GM12878 (cell line): ENCODE measurements at regions not wholly inside any gene's neighbourhood (a gene's known extent, or its start where the extent isn't known, plus 50 kb on each side); places are given as distances from the start of the nearest gene placed in this dataset.

Experiments used
- CREB1 ChIP-seq: IDR thresholded peaks from 2 replicates; pipeline ENCODE4 v1.6.1; 2012; ENCODE audit warnings: low read depth, mild to moderate bottlenecking, inconsistent platforms
- TF ChIP-seq, protein P1 (sequence below), 3 experiments: IDR thresholded peaks in 2 of 3; conservative IDR thresholded peaks in 1 of 3; 2 replicates each; pipeline ENCODE4 v1.5.1; 2011; ENCODE audit warnings: low read depth in 3 of 3, low read length in 3 of 3, mild to moderate bottlenecking in 3 of 3, control low read depth in 2 of 3, moderate library complexity in 2 of 3, inconsistent platforms in 1 of 3, mixed read lengths in 1 of 3; ENCODE audit not compliant: control insufficient read depth in 2 of 3, insufficient read depth in 1 of 3; ENCODE audit errors: extremely low read depth in 1 of 3

DNA sequence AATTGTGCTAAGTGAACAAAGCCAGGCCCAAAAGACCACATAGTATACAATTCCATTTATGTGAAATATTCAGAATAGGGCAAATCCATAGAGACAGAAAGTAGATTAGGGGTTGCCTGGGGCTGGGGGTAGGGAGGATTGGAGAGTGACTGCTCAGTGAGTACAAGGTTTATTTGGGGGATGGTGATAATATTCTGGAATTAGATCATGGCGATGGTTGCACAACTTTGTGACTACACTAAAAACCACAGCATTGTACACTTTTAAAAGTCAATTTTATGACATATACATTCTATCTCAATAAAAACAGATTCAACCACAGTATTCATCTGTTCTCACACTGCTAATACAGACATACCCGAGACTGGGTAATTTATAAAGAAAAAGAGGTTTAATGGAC is 68.7 kb upstream of the MAP1LC3B2 start:
- TF ChIP-seq, protein P1, sequence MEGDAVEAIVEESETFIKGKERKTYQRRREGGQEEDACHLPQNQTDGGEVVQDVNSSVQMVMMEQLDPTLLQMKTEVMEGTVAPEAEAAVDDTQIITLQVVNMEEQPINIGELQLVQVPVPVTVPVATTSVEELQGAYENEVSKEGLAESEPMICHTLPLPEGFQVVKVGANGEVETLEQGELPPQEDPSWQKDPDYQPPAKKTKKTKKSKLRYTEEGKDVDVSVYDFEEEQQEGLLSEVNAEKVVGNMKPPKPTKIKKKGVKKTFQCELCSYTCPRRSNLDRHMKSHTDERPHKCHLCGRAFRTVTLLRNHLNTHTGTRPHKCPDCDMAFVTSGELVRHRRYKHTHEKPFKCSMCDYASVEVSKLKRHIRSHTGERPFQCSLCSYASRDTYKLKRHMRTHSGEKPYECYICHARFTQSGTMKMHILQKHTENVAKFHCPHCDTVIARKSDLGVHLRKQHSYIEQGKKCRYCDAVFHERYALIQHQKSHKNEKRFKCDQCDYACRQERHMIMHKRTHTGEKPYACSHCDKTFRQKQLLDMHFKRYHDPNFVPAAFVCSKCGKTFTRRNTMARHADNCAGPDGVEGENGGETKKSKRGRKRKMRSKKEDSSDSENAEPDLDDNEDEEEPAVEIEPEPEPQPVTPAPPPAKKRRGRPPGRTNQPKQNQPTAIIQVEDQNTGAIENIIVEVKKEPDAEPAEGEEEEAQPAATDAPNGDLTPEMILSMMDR (IDR thresholded peaks at IDR 0.05 in 2 of 3, conservative IDR thresholded peaks at IDR 0.05 in 1 of 3; ENCODE audit: control insufficient read depth in 2 of 3, extremely low read depth in 1 of 3, insufficient read depth in 1 of 3, low read depth in 3 of 3, low read length in 3 of 3) = no peak
- no peak for TF ChIP-seq CREB1
